DMS53 treated with DMSO at 0.1 percent for 48 hours (cell line): ENCODE measurements at regions not wholly inside any gene's neighbourhood (a gene's known extent, or its start where the extent isn't known, plus 50 kb on each side); places are given as distances from the start of the nearest gene placed in this dataset.

Experiments used
- DNase-seq: peaks from one replicate; lab custom pipeline; 2025; ENCODE audit not compliant: unreplicated experiment; lab: John Stamatoyannopoulos, UW

- DNase-seq, result no peak
These were observed 118.9 kb downstream of the IRS1 start for GRCh38 chr2:226680719-226681118.

DNA sequence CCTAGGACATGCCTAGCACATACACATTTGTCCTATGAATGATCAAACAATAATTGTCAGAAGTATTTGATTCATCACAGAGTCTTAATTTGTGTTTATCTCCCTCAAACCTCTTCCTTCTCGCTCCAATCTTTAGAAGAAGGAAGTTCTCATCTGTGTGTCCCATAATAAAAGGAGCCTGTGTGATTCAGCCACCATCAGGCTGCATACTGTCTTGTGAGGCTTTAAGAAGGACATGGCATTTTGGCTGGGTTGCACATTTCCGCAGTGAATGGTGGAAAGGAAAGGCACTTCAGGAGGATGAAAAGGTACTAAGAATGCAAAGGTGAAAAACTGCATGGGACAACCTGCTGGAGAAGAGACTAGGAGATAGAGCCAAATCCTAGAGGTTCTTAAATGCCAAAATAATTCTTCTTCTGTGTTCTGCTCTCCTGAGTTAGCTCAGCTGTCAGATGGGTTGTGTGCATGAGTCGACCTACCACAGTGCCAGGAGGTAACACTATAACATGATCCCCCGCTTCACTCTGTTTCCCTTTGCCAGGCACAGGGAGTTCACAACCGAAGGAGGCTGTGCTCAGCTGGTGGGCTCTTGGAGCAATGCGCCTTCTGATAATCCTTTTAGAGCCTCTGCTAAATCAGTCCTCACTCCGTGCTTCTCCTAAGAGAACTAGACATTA, 120.1 kb downstream of the IRS1 start:
- no peak for DNase-seq

DNA sequence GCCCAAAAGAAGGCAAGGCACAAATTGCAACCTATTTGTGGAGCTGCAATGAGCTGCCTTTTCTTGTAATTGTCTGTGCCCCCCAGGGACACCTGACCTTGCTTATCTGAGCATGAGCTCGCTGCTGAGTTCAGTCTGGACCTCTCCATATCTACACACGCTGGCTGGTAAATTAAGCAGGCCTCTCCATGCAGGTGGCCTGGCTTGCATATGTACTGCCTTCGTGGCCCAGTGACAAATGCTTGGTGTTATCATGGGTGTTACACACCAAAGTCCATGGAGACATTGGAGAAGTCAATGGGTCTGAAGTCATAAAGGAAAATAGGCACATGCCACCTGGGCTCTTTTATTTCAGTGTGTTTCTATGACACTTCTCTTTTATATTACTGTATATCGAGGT, 121.2 kb downstream of the IRS1 start:
- DNase-seq, result no peak

DNA sequence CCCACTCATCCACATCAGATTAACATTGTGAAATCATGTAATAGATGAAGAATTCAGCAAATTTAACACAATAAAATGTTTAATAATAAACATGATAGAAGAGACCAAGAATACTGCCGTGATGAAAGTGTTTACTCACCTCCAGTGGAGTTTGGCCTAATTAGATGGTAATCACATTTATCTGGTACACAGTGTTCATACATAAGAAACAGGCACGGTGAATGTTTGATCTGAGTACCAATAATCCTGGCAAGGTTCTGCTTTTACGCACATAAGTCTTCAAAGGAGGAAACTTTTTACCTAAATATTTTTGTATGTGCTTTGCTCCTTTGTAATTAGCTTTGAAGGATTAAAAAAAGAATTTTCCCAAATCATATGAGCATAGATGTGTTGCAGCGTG, 122.5 kb downstream of the IRS1 start:
- DNase-seq, result no peak

DNA sequence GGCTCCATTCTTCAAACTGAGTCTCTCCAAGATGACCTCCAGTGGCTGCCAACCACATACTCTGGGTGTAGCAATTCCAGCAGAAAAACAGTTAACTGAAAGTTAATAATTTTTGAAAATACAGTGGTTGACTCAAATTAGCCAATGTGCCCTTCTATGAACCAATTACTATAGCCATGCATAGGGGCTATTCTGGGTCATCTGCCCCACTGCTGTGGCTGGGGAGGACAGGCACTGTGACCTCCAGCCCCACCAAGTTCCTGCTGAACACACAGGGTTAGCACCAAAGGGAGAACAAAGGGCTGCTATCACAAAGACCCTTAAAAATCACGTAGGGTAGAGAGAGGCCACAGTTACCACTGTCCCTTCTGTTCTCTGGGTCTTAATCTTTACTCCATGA, 123.0 kb downstream of the IRS1 start:
- DNase-seq, result no peak

- DNase-seq, result no peak
These were observed 125.5 kb downstream of the IRS1 start for GRCh38 chr2:226674123-226674522.

DNA sequence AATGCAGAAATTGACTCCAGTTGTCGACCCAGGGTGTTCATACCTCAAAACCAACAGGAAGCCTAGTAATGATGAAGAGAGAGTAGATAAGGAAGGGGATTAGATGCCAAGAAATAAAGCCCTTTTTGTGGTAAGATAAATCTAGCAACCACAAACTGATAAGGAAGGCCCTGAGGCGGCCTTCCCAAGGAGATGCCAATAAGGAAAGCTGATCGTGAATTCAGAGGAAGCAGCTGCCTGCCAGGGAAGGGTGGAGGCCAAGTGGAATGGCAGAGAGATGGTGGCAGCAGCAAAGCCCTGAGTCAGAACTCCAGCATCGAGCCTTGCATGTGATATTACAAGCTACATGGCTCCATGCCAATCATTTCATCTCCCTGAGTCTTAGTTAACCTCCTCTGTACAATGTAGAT, 126.3 kb downstream of the IRS1 start:
- DNase-seq, result no peak

DNA sequence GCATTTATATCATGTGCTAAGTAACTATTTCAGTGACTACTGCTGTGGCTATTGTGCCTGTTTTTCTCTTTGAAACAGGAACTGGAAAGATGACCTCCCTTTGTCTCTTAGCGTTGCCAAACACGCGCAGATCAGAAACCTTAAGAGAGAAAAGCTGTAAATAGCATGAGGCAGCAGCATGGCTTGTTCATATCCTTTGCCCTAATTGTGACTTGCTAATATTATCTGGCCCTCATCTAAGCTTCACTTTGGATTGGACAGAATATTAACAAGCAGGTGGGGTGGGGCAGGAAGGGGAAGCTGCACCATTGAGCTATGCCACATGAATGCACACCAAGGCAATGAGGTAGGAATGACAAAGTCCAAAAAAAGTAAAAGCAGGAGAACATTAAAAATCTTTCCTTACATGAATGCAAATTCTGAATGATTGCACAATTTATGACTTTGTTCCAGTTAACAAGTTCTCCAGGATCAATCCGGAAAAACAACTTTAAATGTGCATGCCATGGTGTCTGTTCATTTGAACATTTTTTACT, 128.4 kb downstream of the IRS1 start:
- no peak for DNase-seq

DNA sequence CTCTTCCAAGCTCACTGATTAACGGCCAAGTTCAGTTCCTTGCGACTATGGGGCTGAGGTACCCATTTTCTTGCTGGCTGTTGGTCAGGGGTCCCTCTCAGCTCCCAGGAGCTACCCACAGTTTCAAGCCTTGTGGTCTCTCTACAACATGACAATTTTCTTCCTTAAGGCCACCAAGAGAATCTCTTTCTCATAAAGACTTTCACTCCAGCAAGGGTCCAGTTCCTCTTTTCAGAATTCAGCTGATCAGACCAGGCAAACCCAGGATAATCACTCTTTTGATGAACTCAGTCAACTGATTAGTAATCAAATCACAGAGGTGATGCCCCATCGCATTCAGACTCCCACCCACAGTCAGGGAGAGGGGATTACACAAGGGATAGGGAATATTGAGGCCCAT, 129.7 kb downstream of the IRS1 start:
- no peak for DNase-seq

DNA sequence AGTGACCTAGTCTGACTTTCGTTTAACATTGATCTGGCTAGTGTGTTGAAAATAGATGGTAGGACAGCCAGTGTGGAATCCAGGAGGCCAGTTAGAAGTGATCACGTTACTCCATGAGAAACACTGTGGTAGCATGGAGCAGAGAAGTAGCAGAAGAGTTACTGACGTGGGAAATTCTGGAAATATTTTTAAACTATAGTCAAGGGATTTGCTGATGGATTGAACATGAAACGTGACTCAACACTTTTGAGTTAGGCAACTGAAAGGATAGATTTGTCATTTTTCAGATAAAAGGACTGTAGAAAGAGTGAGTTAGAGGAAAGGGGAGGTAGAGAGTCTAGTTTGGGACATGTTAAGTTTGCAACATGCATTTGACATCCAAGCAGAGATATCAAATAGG, 130.4 kb downstream of the IRS1 start:
- no peak for DNase-seq

DNA sequence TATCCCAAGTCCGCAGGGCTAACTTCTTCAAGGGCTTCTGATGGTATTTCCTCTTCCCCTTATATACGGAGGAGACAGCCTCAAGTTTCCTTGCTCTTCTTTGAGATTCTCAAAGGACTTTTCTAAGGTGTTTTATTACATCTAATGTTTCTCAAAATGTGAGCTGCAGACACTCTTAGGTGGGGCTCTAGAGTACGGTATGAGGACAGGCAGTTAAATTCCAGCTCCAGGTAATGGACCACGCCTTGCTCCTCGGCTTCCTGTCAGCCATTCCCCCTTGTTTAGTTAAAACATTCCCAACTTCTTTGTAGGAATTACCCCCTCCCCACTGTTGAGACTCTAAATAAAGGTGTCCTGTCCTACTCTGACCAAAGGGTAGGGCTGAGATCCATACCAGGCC, 131.9 kb downstream of the IRS1 start:
- no peak for DNase-seq

DNA sequence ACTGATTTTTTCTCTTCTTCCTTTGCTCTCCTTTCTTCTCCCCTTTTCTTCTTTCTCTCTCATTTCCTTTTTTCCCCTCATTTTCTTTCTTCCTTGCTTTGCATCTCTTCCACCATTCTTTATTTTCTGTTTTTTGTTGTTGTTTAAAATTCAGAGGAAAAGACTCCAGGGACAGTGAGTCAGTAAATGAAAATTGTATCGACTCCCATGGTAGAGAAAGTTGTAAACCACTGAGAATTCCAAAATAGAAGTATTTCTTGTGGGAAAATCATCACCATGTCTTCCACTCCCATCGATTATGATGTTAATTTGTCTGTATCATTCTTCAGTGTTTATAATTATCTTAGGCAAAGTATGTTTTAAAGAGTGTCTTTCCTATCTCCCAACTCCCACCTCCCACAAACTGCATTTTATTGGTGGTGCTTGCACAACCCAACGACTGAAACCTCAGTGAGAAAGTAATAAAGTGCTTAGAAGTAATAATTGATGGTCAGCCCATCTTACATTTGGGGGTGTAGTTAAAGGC, 134.3 kb downstream of the IRS1 start:
- no peak for DNase-seq

GRCh38 chr2:226664661-226665060, 135.0 kb downstream of the IRS1 start:
- DNase-seq, result no peak

- DNase-seq, result no peak
These were observed 135.5 kb downstream of the IRS1 start for GRCh38 chr2:226664140-226664539.

GRCh38 chr2:226661789-226662545, 137.7 kb downstream of the IRS1 start:
- no peak for DNase-seq

GRCh38 chr2:226660526-226660925, 139.1 kb downstream of the IRS1 start:
- DNase-seq, result no peak

DNA sequence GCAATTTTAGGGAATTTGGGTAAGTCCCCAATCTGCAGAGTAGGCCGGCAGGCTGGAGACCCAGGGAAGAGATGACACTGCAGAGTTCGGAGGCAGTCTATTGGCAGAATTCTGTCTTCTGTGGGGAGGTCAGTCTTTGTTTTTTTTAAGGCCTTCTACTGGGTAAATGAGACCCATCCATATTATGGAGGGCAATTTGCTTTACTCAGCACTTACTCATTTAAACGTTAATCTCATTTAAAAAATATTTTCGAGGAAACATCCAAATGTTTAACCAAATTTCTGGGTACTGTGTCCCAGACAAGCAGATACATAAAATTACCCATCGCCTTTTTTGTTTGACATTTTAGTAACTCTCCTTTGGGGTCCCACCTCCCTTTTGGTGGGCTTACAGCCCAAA, 139.5 kb downstream of the IRS1 start:
- no peak for DNase-seq

GRCh38 chr2:226659410-226659809, 140.2 kb downstream of the IRS1 start:
- no peak for DNase-seq

- DNase-seq, result no peak
These were observed 141.1 kb downstream of the IRS1 start for GRCh38 chr2:226658555-226658954.

- DNase-seq, result no peak
These were observed 142.1 kb downstream of the IRS1 start for GRCh38 chr2:226657340-226658053.

GRCh38 chr2:226656367-226656766, 143.3 kb downstream of the IRS1 start:
- DNase-seq, result no peak

GRCh38 chr2:226655871-226656270, 143.7 kb downstream of the IRS1 start:
- DNase-seq, result no peak
